Ovary (tissue), 3 donors: ENCODE measurements at regions not wholly inside any gene's neighbourhood (a gene's known extent, or its start where the extent isn't known, plus 50 kb on each side); places are given as distances from the start of the nearest gene placed in this dataset.

Experiments used
- EP300 ChIP-seq: sonication (generic); formaldehyde crosslinking; IDR thresholded peaks from one replicate; pipeline ENCODE4 v1.6.1; 2017; ENCODE audit warnings: antibody characterized with exemption
- TF ChIP-seq, protein P1 (sequence below), 3 donors: fragments of 450-650 bp in 2 of 3; fragments of 200-600 bp in 1 of 3; IDR thresholded peaks; one replicate each; pipeline versions ENCODE4 v1.5.1 to v1.8.0; 2016 to 2022; ENCODE audit warnings: antibody characterized with exemption in 3 of 3, mild to moderate bottlenecking in 1 of 3
- donor health status: DM: no; HTN: no; CAD: no.

DNA sequence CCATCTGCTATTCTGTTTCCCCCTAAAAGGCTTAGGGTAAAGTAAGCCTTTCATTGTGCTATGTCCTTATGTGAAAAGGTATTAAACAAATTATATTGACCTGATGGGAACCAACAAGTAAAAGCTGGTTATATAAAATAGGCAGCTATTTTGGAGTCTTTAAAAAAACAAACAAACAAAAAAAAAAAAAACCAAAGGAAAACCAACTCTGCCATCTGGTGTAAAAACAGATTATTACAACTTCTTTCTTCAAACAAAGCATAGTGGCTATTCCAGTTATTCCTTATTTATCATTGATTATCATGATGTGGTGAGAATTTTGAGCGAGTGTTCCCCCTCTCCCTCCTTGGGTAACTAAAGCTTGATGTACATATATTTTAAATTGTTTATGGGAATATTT, 122.3 kb upstream of the FHL2 start:
- TF ChIP-seq, protein P1, sequence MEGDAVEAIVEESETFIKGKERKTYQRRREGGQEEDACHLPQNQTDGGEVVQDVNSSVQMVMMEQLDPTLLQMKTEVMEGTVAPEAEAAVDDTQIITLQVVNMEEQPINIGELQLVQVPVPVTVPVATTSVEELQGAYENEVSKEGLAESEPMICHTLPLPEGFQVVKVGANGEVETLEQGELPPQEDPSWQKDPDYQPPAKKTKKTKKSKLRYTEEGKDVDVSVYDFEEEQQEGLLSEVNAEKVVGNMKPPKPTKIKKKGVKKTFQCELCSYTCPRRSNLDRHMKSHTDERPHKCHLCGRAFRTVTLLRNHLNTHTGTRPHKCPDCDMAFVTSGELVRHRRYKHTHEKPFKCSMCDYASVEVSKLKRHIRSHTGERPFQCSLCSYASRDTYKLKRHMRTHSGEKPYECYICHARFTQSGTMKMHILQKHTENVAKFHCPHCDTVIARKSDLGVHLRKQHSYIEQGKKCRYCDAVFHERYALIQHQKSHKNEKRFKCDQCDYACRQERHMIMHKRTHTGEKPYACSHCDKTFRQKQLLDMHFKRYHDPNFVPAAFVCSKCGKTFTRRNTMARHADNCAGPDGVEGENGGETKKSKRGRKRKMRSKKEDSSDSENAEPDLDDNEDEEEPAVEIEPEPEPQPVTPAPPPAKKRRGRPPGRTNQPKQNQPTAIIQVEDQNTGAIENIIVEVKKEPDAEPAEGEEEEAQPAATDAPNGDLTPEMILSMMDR (IDR thresholded peaks at IDR 0.05) = peak; percentile 41 to 58 (median 57)
- no peak for TF ChIP-seq EP300
